Activated T-cell treated with anti-CD3 and anti-CD28 coated beads for 4 hours (primary cell): ENCODE measurements at regions not wholly inside any gene's neighbourhood (a gene's known extent, or its start where the extent isn't known, plus 50 kb on each side); places are given as distances from the start of the nearest gene placed in this dataset.
"Not testable (repeated sequence)": the region's sequence is repeated elsewhere in the genome, so short reads cannot be mapped to it uniquely, and the experiment has no call there.

Source experiments
- DNase-seq: peaks from one replicate; pipeline ENCODE4 v3.0.0-alpha.2; 2020

- no peak for DNase-seq
Observed at GRCh38 chr6:119423996-119424395, 74.4 kb upstream of the MAN1A1 start.

- DNase-seq, result not testable (repeated sequence)
Observed at GRCh38 chr6:119418084-119418483, 68.5 kb upstream of the MAN1A1 start.

- no peak for DNase-seq
Observed at GRCh38 chr6:119407156-119407555, 57.6 kb upstream of the MAN1A1 start.

GRCh38 chr6:119405114-119405513 is 55.6 kb upstream of the MAN1A1 start:
- DNase-seq, result not testable (repeated sequence)
